Mammary epithelial cell (primary cell): ENCODE measurements at regions not wholly inside any gene's neighbourhood (a gene's known extent, or its start where the extent isn't known, plus 50 kb on each side); places are given as distances from the start of the nearest gene placed in this dataset.

Source experiments
- EZH2 ChIP-seq: IDR thresholded peaks from 2 replicates; pipeline ENCODE4 v1.6.1; 2012; ENCODE audit warnings: low read length, inconsistent platforms, borderline replicate concordance
- TF ChIP-seq, protein P1 (sequence below), 2 donors: IDR thresholded peaks in 1 of 2; conservative IDR thresholded peaks in 1 of 2; 2 replicates each; pipeline ENCODE4 v1.5.1; 2011 to 2012; ENCODE audit warnings: inconsistent platforms in 2 of 2, low read length in 2 of 2, mild to moderate bottlenecking in 2 of 2, control low read depth in 1 of 2, low read depth in 1 of 2; ENCODE audit not compliant: insufficient read depth in 1 of 2; ENCODE audit errors: extremely low read depth in 1 of 2

- TF ChIP-seq, protein P1, sequence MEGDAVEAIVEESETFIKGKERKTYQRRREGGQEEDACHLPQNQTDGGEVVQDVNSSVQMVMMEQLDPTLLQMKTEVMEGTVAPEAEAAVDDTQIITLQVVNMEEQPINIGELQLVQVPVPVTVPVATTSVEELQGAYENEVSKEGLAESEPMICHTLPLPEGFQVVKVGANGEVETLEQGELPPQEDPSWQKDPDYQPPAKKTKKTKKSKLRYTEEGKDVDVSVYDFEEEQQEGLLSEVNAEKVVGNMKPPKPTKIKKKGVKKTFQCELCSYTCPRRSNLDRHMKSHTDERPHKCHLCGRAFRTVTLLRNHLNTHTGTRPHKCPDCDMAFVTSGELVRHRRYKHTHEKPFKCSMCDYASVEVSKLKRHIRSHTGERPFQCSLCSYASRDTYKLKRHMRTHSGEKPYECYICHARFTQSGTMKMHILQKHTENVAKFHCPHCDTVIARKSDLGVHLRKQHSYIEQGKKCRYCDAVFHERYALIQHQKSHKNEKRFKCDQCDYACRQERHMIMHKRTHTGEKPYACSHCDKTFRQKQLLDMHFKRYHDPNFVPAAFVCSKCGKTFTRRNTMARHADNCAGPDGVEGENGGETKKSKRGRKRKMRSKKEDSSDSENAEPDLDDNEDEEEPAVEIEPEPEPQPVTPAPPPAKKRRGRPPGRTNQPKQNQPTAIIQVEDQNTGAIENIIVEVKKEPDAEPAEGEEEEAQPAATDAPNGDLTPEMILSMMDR (conservative IDR thresholded peaks at IDR 0.05 in 1 of 2, IDR thresholded peaks at IDR 0.05 in 1 of 2; ENCODE audit: extremely low read depth in 1 of 2, insufficient read depth in 1 of 2, low read depth in 1 of 2, low read length in 2 of 2): no peak
- TF ChIP-seq EZH2: no peak
Measured at GRCh38 chr6:102215425-102215824, 821.9 kb downstream of the GRIK2 start.
